Omental fat pad (tissue), 3 donors: ENCODE measurements at regions not wholly inside any gene's neighbourhood (a gene's known extent, or its start where the extent isn't known, plus 50 kb on each side); places are given as distances from the start of the nearest gene placed in this dataset.
"Not testable (repeated sequence)": the region's sequence is repeated elsewhere in the genome, so short reads cannot be mapped to it uniquely, and the experiment has no call there.

ENCODE experiments used
- ATAC-seq: fragments of 150-250 bp; one replicate; pipeline ENCODE4 v1.9.1; 2016; ENCODE audit warnings: mild to moderate bottlenecking, moderate library complexity; ENCODE audit not compliant: low FRiP score
- DNase-seq: peaks from one replicate; pipeline ENCODE4 v3.0.0-alpha.2; 2019; ENCODE audit warnings: low spot score
- TF ChIP-seq, protein P1 (sequence below), 3 donors: fragments of 450-650 bp; IDR thresholded peaks; one replicate each; pipeline ENCODE4 v1.5.1; 2016 to 2017; ENCODE audit warnings: antibody characterized with exemption in 3 of 3, mild to moderate bottlenecking in 3 of 3, moderate library complexity in 2 of 3

- TF ChIP-seq, protein P1, sequence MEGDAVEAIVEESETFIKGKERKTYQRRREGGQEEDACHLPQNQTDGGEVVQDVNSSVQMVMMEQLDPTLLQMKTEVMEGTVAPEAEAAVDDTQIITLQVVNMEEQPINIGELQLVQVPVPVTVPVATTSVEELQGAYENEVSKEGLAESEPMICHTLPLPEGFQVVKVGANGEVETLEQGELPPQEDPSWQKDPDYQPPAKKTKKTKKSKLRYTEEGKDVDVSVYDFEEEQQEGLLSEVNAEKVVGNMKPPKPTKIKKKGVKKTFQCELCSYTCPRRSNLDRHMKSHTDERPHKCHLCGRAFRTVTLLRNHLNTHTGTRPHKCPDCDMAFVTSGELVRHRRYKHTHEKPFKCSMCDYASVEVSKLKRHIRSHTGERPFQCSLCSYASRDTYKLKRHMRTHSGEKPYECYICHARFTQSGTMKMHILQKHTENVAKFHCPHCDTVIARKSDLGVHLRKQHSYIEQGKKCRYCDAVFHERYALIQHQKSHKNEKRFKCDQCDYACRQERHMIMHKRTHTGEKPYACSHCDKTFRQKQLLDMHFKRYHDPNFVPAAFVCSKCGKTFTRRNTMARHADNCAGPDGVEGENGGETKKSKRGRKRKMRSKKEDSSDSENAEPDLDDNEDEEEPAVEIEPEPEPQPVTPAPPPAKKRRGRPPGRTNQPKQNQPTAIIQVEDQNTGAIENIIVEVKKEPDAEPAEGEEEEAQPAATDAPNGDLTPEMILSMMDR (IDR thresholded peaks at IDR 0.05), result no peak
- ATAC-seq, result no peak
- DNase-seq, result no peak
Measured at GRCh38 chr9:102941868-102942267, 53.3 kb upstream of the CYLC2 start.

DNA sequence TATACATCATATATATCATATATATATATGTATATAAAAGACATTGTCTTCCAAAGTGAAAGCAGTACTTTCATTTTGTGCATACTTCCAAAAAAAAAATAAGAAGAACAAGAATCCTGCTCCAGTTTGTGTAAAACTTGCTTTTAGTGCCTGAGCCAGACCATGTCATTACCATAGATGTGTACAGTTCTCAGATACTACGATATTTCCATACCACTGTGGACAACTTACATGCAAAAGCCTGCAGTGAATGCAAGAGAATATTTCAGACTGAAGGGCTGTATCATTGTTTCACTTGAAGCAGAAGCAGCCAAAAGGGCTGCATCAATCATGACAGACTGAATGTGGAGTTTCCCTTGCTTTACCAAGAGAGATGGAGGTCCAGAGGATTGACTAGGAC, 72.6 kb upstream of the CYLC2 start:
- DNase-seq (no peak), ATAC-seq (no peak)
- TF ChIP-seq, protein P1 (IDR thresholded peaks at IDR 0.05), result no peak

GRCh38 chr9:102911185-102911584, 83.9 kb upstream of the CYLC2 start:
- TF ChIP-seq, protein P1 (IDR thresholded peaks at IDR 0.05), result no peak
- ATAC-seq, result no peak

GRCh38 chr9:102905795-102906194, 89.3 kb upstream of the CYLC2 start:
- not testable (repeated sequence) for ATAC-seq, DNase-seq

More at GRCh38 chr9:102911185-102911584, 83.9 kb upstream of the CYLC2 start:
- no peak for DNase-seq

- ATAC-seq, result no peak
- TF ChIP-seq, protein P1 (IDR thresholded peaks at IDR 0.05), result no peak
Measured at GRCh38 chr9:102892025-102892424, 103.1 kb upstream of the CYLC2 start.

GRCh38 chr9:102888747-102889146, 106.4 kb upstream of the CYLC2 start:
- DNase-seq, ATAC-seq: not testable (repeated sequence)

More at GRCh38 chr9:102892025-102892424, 103.1 kb upstream of the CYLC2 start:
- DNase-seq, result no peak

GRCh38 chr9:102875687-102876086, 119.4 kb upstream of the CYLC2 start:
- ATAC-seq (no peak), DNase-seq (no peak)
- TF ChIP-seq, protein P1 (IDR thresholded peaks at IDR 0.05), result no peak

- TF ChIP-seq, protein P1 (IDR thresholded peaks at IDR 0.05), result no peak
- no peak for DNase-seq
- no peak for ATAC-seq
Measured at GRCh38 chr9:102867488-102867887, 127.6 kb upstream of the CYLC2 start.
